ENCODE measurements at regions not wholly inside any gene's neighbourhood (a gene's known extent, or its start where the extent isn't known, plus 50 kb on each side); places are given as distances from the start of the nearest gene placed in this dataset.
"Not testable (repeated sequence)": the region's sequence is repeated elsewhere in the genome, so short reads cannot be mapped to it uniquely, and the experiment has no call there.

DNA sequence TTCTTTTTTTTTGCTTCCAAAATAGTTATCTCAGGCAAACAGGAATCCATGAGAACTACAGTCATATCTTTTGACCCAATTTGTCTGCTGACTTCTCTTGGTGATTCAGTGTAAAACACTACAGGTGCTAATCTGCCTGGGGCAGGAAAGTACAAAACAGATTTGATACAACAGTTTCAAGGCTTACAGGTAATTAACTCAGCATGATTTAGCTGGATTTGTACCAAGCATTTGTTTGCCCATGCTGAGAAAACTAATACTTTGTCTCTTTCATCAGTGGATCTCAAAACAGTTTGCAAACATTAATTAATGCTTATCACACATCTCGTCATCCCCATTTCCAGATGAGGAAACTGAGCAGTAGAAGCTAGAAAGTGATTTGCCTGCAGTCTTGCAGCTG is 312.5 kb upstream of the SEMA6A start:
- no peak for DNase-seq (ENCODE audit: low read depth)

DNA sequence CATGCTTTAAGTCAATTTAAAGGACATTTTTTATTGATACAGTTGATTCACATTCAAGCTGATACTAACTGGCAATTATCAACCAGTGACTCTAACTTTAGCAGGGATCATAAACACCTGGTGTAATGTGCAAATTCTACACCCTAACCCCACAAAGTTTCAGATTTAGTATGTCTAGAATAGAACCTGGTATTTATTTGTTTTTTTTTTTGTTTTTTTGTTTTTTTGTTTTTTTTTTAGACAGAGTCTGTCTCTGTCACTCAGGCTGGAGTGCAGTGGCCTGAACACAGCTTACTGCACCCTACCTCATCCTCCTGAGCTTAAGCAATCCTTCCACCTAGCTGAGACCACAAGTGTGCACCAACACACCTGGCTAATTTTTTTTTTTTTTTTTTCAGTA is 311.2 kb upstream of the SEMA6A start:
- DNase-seq (ENCODE audit: low read depth), result no peak

DNA sequence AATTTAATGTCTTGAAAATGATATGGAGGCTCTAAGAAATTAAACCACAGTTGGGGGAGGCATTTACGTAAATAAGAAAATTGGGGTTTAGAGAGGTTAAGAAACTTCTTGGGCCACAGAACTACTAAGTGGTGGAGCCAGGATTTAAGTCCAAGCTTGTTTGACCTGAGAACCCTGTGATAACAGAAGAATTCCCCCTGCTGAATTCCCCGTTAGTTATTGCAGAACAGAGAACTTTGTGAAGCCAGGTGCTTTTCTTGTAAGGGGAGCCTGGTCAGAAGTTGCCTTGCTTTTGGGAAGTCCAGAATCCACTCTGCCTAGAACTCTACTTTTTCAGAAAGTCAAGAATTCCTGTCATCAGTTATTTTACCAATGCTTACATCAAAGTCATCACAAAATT is 309.3 kb upstream of the SEMA6A start:
- DNase-seq (ENCODE audit: low read depth), result no peak

DNA sequence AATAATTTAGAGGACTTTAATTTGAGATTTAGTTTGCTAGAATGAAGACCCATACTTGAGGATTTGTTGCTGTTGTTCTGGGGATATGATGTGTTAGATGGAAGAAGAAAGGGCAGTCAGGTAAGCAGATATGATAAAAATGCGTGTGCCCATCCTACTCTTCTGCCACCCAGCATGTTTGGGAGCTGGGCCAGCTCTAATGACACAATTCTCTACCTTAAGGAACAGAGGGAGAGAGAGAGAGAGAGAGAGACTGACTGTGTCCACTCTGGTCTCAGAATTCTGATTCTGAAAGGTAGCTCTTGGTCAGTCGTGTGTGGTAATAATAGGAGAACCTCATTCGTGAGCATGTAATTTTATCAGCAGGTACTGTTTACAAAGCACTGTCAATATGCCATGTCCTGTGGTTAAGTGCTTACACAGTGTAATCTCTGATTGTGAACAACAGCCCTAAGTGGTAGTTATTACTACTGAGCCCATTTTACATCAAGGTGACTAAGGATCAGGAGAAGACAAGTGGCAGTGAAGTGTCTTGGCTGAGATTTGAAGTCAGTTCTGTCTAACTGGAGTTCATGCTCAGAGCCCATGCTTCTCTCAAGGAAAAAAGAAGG is 307.4 kb upstream of the SEMA6A start:
- no peak for DNase-seq (ENCODE audit: low read depth)

DNA sequence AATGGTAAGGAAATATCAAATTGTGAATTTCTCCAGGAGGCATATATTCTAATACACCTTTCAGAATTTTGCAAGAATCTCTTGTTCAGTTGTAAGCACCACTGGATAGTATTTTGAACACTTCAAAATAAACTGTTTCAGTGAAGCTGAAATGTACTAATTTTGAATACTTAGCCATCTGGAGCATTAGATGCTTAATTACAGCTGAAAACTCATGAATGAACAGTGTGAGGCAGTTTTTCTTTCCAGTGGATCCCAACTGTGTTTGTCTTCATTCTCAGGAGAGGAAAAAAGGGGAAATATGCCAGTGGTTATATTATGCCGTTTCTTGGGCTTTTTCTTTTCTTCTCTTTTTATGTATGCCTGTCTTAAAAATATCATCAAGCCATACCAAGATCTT is 306.0 kb upstream of the SEMA6A start:
- no peak for DNase-seq (ENCODE audit: low read depth)

DNA sequence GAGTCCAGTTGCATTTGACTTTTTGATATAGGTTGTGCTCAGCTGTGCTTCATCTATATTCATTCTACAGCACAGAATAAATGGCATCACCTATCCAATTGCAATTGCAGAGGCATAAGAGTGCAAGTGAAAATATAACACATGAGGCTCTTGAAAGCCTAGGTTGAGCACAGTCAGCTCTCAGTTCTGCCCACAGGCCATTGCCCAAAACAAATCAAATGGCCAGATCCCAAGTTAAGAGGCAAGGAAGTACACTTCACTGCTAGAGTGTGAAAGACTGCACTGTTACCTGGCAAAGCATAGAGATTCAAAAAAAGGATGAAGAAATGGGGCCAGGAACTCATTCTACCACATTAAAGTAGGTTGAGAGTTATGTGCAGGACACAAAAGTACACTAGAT is 305.5 kb upstream of the SEMA6A start:
- DNase-seq (ENCODE audit: low read depth), result no peak

DNA sequence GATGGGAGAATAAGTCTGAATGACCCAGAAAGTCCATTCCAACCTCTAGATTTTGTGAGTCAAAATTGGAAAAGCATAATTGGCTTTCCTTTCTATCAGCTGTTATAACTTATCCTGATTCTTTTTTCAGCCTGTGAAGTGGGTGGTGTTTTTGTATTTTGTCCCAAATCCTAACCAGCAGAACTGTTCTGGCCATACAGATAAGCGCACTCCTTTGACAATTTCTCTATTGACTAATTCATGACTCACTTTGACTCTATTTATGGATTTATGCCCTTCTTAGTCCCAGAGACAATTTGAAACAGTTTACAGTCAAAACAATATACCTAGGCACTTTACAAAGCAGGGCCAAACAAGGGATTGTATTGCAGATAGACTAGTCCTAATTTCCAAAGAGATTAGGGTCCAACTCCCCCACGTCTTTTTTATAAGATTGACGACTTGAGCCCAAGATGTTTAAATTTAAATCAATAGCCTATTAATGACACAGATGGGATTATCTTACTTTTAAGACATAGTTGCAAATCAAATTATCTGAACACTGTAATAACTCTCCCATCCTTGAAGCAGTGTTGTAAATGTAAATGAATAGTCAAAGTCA is 301.7 kb upstream of the SEMA6A start:
- DNase-seq (ENCODE audit: low read depth), result no peak

DNA sequence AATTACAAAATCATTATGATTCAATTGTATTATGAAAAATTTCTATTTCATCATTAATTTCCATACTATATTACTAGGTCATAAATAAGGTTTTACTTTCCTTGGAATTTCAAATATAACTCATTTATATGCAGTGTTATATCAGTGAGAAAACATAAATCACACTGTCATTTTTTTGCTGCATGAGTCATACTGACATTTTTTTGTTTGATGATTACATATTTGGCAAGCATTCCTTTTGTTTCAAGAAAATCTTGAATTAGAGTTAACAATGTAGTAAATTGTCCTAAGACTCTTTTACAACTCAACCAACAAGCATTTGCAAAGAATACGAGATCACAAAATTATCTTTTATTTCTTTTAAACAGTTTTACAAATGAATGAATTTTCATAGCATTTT is 298.4 kb upstream of the SEMA6A start:
- no peak for DNase-seq (ENCODE audit: low read depth)

DNA sequence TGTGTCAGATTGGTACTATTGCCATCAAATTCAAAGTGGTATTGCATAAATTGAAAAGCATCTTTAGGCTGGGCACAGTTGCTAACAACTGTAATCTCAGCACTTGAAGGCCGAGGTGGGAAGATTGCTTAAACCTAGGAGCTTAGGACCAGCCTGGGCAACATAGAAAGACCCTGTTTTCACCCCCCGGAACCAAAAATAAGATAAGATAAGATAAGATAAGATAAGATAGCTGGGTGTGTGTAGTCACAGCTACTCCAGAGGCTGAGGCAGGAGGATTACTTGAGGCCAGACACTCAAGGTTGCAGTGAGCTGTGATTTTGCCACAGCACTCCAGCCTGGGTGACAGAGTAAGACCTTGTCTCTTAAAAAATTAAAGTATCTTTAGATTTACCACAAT is 297.9 kb upstream of the SEMA6A start:
- no peak for DNase-seq (ENCODE audit: low read depth)

DNA sequence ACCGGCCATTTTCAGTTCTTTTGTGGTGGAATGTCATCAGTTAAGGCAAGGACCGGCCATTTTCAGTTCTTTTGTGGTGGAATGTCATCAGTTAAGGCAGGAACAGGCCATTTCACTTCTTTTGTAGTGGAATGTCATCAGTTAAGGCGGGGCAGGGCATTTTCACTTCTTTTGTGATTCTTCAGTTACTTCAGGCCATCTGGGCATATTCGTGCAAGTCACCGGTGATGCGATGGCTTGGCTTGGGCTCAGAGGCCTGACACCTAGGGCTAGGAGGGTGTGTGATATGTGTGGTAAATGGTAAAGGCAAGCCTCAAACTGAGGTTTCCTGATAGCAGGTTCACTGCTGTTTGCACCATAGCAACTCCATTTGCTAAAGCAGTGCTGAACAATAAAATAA is 293.2 kb upstream of the SEMA6A start:
- DNase-seq (ENCODE audit: low read depth), result not testable (repeated sequence)

DNA sequence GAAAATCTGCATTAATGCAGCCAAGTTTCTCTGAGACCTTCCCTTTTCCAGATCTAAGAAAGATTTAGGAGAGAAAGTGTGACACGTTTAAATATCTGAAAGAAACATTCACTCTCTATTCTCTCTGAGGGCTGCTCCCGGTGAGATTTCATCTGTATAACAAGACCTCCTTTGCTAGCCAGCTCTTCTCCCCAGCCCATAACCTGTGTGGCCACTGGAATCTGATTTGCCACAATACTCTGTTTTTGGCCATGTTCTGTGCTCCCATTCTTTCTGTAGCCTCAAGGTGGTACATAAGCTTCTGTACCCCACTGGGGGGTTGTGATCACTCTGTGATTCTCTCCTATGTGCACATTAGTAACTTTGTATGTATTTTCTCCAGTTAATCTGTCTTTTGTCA is 291.0 kb upstream of the SEMA6A start:
- DNase-seq (ENCODE audit: low read depth), result no peak

DNA sequence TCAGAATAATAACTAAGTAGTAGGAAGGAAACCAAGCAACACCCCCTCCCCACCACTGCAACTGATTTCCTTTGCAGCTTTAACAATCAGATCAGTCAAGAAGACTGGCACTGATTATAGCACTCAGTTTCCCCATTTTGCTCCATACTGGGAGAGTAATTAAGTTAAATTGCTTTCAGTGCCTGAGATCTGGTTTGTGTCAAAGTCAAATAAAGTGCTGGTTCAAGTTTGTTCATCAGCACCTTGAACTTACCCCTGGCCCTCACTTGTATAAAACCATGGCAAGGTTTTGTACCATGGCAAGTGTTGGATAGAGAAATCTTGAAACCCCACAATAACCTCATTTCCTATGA is 290.2 kb upstream of the SEMA6A start:
- no peak for DNase-seq (ENCODE audit: low read depth)

DNA sequence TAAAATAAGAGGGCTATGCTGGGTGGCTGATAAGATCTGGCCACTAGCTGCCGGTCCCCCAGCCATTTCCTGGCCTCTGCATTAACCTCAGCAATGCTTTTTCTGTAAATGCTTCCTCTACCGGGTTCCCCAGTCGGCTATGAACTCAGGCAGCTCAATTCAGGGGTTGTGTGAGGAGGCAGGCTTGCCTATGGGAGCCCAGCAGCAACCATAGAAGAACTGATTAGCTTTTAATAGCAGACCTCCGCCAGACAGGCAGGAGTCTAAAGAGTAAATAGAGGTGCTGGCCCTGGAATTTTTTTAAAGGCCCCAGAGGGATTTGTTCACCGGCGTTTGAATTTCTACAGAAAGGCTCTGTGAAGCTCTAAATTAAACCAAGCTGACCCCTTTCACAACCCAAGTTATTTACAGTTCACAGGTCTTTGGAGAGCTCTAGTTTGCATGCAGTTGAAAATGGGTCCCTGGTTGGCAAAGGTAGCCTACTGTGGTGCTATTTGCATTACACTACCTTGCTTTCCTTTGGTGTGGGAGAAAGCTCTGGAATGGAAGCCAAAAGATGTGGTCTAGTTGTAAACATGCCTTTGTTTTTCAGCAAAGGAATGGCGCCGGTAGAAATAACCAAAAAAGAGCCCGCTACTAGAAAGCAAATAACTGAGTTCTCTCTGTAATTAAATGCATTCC is 289.7 kb upstream of the SEMA6A start:
- DNase-seq (ENCODE audit: low read depth), result no peak

DNA sequence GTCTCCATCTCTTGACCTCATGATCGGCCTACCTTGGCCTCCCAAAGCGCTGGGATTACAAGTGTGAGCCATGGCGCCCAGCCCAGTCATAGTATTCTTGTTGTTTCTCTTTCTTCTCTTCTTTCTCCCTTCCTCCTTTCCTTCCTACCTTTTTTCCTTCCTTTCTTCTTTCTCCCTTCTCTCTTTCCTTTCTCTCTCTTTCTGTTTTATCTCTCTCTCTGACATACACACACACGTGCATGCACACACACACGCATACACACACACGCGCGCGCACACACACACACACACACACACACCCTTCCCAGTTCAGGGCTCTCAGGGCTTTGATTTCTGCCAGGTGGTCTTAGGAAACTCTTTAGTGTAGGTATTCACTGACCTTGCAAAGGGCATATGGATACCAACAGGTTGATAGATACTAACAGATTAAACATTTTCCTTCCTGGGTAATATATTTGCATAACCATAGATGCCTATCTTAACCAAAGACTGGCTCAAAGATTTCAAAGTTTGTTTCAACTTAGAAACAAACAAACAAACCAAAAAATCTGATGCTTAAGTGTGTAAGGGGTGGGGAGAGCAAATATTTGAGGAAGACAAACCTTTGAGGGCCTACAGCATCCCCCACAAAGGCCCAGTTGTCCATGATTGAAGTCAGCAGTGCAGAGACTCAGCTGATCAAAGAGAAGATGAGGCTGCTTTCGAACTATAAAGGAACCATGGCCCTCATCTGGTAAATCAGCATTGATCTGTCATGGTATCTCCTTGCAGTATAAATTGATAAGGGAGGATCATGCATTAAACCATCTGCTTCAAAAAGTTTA is 288.2 kb upstream of the SEMA6A start:
- DNase-seq (ENCODE audit: low read depth), result no peak

DNA sequence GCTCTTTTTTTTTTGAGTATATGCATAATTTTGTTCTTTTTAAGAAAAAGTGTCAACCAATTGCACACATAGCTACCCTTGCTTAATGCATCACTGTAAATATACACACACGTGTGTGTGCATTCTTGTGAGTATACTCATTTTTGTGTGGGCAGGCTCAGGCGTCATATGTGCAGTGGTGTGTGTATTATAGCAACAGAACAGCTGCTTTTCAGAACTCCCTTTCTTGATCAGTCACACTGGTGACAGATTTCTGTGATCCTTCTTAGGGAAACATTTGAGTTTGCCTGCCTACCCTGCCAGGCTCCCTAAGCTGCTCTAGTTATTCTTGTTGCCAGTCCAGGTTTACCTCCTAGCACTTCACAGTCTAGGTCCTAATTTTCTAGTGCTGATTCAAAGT is 287.0 kb upstream of the SEMA6A start:
- DNase-seq (ENCODE audit: low read depth), result no peak

DNA sequence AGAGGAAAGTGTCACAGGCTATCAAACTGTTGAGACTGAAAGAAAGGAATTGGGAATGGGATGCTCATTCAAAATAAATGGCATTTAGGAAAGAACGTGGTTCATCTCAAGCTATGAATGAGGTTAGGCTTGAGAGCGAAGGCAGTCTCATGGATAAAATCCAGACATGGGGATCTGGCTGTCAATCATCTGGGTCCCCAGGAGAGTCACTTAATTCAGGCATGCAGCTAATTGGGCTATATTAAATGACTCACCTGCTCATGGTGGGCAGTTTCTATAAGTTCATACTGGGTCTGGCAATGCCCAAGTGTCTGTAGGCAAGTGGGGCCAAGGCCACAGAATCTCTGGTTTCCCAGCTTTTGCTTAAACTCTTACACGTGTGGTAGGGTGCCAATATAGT is 286.5 kb upstream of the SEMA6A start:
- no peak for DNase-seq (ENCODE audit: low read depth)

DNA sequence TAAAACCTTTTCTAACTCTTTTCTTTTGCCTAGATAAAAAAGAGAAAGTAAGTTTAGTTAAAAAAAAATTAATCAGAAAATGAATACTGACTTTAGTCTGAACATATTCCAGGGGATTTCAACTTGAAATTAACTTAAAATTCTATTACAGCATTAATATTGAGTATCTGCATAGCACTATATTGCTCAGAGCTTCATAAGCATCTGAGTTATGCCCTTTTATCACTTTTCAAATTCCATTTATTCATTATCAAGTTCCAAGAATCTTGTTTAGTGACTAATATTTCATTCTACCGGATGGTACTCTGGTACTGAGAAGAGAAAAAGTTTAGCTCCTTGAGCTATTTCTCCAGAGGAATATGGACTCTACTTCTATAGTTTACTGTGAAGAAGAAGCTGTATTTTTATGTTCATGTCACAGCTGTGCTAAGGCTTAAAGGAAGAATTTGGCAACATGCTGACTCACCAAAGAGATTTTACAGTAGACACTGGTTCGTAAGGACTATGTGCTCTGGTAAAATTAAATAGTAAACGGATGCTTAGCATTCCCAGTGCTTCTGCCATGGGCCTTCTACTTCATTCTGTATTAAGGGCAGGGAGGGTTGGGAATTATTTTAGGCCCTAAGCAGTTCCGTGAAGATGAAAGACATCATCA is 285.2 kb upstream of the SEMA6A start:
- no peak for DNase-seq (ENCODE audit: low read depth)

DNA sequence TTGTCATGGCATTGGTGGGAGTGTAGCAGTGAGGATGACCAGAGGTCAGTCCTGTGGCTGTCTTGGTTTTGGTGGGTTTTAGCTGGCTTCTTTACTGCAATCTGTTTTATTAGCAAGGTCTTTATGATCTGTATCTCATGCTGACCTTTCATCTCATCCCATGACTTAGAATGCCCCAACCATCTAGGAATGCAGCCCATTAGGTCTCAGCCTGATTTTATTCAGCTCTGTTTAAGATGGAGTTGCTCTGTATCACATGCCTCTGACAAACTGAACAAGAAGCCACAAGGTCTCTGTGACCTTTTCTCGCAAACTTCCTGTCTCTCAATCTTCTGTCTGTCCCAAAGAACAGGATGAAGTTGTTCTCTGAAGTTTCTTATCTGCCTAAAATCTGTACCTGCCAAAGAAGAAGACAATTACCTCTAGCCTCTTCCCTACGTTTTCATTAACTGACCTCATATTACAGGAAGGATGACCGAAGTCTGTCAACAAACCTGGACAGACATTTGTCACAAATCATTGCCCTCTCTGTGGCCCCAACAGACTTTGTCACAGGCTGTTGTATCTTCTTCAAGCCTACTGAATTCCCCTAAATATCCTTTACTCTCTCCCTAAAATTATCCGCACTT is 284.2 kb upstream of the SEMA6A start:
- no peak for DNase-seq (ENCODE audit: low read depth)

DNA sequence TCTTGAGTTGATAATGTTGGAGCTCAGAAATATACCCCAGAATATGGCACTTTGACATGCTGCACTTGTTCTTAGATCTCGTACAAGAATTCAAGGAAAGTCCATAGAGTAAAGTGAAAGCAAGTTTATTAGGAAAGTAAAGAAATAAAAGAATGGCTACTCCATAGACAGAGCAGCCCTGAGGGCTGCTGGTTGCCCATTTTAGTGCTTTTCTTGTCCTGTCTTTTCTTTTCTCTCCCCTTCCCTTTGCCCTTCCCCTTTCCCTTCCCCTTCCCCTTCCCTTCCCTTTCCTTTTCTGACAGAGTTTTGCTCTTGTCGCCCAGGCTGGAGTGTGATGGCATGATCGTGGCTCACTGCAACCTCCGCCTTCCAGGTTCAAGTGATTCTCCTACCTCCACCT is 283.4 kb upstream of the SEMA6A start:
- DNase-seq (ENCODE audit: low read depth), result not testable (repeated sequence)

DNA sequence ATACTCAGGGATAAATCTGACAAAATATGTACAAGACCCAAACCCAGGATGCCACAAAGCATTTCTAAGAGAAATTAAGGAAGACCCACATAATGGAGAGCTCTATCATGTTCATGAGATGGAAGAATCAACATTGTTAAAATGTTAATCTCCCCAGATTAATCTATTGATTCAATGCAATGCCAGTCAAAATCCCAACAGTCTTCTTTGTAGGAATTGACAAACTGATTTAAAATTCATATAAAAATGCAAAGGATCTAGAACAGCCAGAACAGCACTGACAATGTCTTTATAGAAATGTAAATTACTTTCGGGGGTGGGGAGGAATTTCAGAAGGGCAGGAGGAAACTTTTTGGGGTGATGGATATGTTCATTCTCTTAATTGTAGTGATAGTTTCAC is 281.6 kb upstream of the SEMA6A start:
- DNase-seq (ENCODE audit: low read depth), result no peak

DNA sequence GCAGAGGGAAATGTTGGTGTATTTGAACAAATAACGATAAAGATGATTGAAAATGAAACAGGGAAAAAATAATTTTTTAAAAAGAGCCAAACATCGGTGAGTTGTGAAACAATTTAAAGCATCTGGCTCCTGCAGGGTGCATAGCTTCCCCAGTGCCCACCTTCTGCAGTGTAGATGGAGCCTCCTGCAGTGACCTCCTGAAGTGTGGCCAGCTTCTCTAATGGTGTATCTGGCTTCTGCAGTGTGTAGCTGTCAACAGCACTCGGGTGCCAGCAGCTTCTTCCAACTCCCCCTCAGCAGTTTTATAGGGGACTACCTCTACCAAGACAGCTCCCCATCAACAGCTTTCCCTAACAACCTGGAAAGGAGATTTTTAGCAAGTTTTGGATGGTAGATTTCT is 279.4 kb upstream of the SEMA6A start:
- no peak for DNase-seq (ENCODE audit: low read depth)

DNA sequence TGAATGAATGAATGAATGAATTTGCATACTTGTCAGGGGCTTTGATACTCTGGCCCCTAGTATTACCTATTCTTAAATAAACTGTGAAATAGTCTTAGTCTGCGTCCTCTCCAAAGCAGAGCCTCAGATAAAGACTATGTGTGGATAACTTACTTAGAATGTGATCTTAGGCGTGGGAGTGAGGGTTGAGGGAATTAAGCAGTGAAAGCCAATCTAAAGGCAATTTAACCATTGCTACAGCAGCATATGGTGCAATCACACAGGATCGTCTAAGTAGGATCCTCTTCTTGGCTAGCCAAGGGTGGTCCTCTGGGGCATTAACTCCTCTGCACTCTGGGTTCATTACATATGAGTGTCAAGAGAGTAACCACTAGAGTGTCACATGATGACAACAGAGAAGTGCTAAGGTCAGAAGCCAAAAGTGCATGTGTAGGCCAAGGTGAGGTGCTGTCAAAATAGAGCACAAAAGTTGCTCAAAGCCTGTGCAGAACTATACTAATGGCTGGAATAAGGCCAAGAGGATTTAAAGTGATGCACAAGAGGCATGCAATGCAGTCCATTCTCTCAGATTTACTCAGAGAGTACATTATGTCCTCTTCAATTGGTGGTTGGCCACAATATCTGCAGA is 274.4 kb upstream of the SEMA6A start:
- no peak for DNase-seq (ENCODE audit: low read depth)

All from stimulated activated CD4-positive, alpha-beta T cell treated with anti-CD3 and anti-CD28 coated beads, Interleukin-2, amount 100 ng/mL, for 4 hours (primary cell).